ENCODE measurements at regions not wholly inside any gene's neighbourhood (a gene's known extent, or its start where the extent isn't known, plus 50 kb on each side); places are given as distances from the start of the nearest gene placed in this dataset.

- no peak overlapping the region for H2BK120ac ChIP-seq (replicated peaks; ENCODE audit: low read depth, low read length)
- no peaks in the 10 kb centered on the region; a peak in 2 of 8 replicates for H3K36me3 ChIP-seq (ENCODE audit: control insufficient read depth in 2 of 4, insufficient read depth in 4 of 4, low read length in 3 of 4)
- no peak overlapping the region for H4K8ac ChIP-seq (ENCODE audit: extremely low read depth, insufficient read depth, low read length)
- no peak overlapping the region for H2BK15ac ChIP-seq (ENCODE audit: low read length)
- H3K4me3 ChIP-seq (ENCODE audit: extremely low read depth in 1 of 4, insufficient read depth in 2 of 4, low read depth in 3 of 4, low read length in 4 of 4), result no peak overlapping the region
- no peak overlapping the region for H2BK20ac ChIP-seq (ENCODE audit: low read length)
- no peak overlapping the region for H3K18ac ChIP-seq (ENCODE audit: extremely low read depth, low read length)
- WGBS, 2 experiments (ENCODE audit: extremely low coverage in 1 of 2, insufficient coverage in 1 of 2, insufficient read length in 1 of 2, insufficient replicate concordance in 2 of 2, low coverage in 1 of 2, low lambda C conversion rate in 2 of 2, missing lambda C conversion rate in 1 of 2), result 89% methylated on average over 6 of the region's 6 CpGs; no CpG with 5 or more reads in 1 of the 2 experiments
- no peak overlapping the region for H2BK5ac ChIP-seq (ENCODE audit: low read depth, low read length)
- FAIRE-seq, result no peak
- CTCF ChIA-PET (ENCODE audit: partially characterized antibody), result no interaction called here
- no peak overlapping the region for H3K23ac ChIP-seq (ENCODE audit: insufficient read length)
- H3K79me1 ChIP-seq (ENCODE audit: low read depth, low read length), result no peaks in the 10 kb centered on the region
- no peak overlapping the region for H4K5ac ChIP-seq (ENCODE audit: insufficient read length, low read depth, low read length)
- no peak overlapping the region for H3K27ac ChIP-seq (ENCODE audit: low read depth, low read length)
- no peaks in the 10 kb centered on the region for H3K79me2 ChIP-seq (ENCODE audit: control insufficient read depth in 1 of 2, insufficient read depth in 2 of 2, low read length in 2 of 2)
- no peak overlapping the region for H2AFZ ChIP-seq (ENCODE audit: low read length)
- no peaks in the 10 kb centered on the region for H3K23me2 ChIP-seq (ENCODE audit: low read depth, low read length)
- no peak overlapping the region for H3K14ac ChIP-seq (ENCODE audit: insufficient read length)
- H3K4ac ChIP-seq (replicated peaks; ENCODE audit: insufficient read length, low read depth, low read length), result no peak overlapping the region
- H3K9ac ChIP-seq (replicated peaks in 1 of 4; ENCODE audit: extremely low read depth in 1 of 4, low read depth in 3 of 4, low read length in 3 of 4), result no peak overlapping the region
- no peak overlapping the region for H4K91ac ChIP-seq (replicated peaks; ENCODE audit: insufficient read length, low read length)
- H2BK12ac ChIP-seq (ENCODE audit: low read depth, low read length), result no peak overlapping the region
- H2AK5ac ChIP-seq (ENCODE audit: low read depth, low read length), result no peak overlapping the region
- H3K56ac ChIP-seq (replicated peaks; ENCODE audit: insufficient read length, low read depth, low read length), result no peak overlapping the region
- POLR2A ChIA-PET (ENCODE audit: partially characterized antibody), result no interaction called here
- no peak overlapping the region for H3K4me2 ChIP-seq (ENCODE audit: insufficient read depth in 1 of 2, low read depth in 2 of 2, low read length in 2 of 2)
- no peaks in the 10 kb centered on the region for H3K27me3 ChIP-seq (replicated peaks in 1 of 4; ENCODE audit: control insufficient read depth in 3 of 4, extremely low read depth in 1 of 4, insufficient read depth in 3 of 4, low read length in 3 of 4)
- DNase-seq (ENCODE audit: low read depth in 1 of 2, low spot score in 2 of 2), result no peak
- no peaks in the 10 kb centered on the region for H3K4me1 ChIP-seq (replicated peaks in 1 of 4; ENCODE audit: control insufficient read depth in 3 of 4, insufficient read depth in 4 of 4, low read length in 3 of 4)
- no peaks in the 10 kb centered on the region for H3K9me3 ChIP-seq (ENCODE audit: insufficient read depth in 2 of 2, low read depth in 1 of 2, low read length in 1 of 2)
- H4K20me1 ChIP-seq (replicated peaks in 1 of 2; ENCODE audit: control insufficient read depth in 1 of 2, insufficient read depth in 2 of 2, low read length in 2 of 2), result no peaks in the 10 kb centered on the region
- TF ChIP-seq HDAC2 (IDR thresholded peaks at IDR 0.05; ENCODE audit: borderline replicate concordance in 1 of 2, low read depth in 2 of 2, low read length in 2 of 2) (no peak), USF2 (IDR thresholded peaks at IDR 0.05; ENCODE audit: low read length) (no peak), JUND (IDR thresholded peaks at IDR 0.05; ENCODE audit: low read length) (no peak), TAF1 (IDR thresholded peaks at IDR 0.05; ENCODE audit: low read depth, low read length) (no peak)
Measured at GRCh38 chr4:11341337-11342043, 87.2 kb downstream of the HS3ST1 start.

Measured in H1 (cell line).